K562 (cell line): ENCODE measurements at regions not wholly inside any gene's neighbourhood (a gene's known extent, or its start where the extent isn't known, plus 50 kb on each side); places are given as distances from the start of the nearest gene placed in this dataset.

Source experiments
- ADNP ChIP-seq: fragments of 200-800 bp; sonication (Bioruptor generic); IDR thresholded peaks from 2 replicates; pipeline ENCODE4 v1.6.1; 2016; ENCODE audit warnings: missing genetic modification characterization, missing compliant biosample characterization
- ARID4B ChIP-seq: sonication (generic); formaldehyde crosslinking; IDR thresholded peaks from 2 replicates; pipeline ENCODE4 v1.8.0; 2022; ENCODE audit warnings: mild to moderate bottlenecking, missing genetic modification reagents
- HBP1 ChIP-seq: fragments of 450-650 bp; formaldehyde crosslinking; IDR thresholded peaks from 2 replicates; pipeline ENCODE4 v1.4.0; 2022; ENCODE audit warnings: missing genetic modification characterization
- MAFK ChIP-seq: IDR thresholded peaks from 2 replicates; pipeline ENCODE4 v1.6.1; 2011; ENCODE audit warnings: low read length, improper control_type of control experiment
- PREB ChIP-seq: sonication (generic); formaldehyde crosslinking; IDR thresholded peaks from 2 replicates; pipeline ENCODE4 v1.8.1; 2023; ENCODE audit warnings: mild to moderate bottlenecking, missing genetic modification reagents
- RBFOX2 ChIP-seq: fragments of 200-400 bp; formaldehyde crosslinking; IDR thresholded peaks from 2 replicates; pipeline ENCODE4 v1.6.1; 2017; ENCODE audit warnings: low read depth, mild to moderate bottlenecking, low read length, moderate library complexity
- RREB1 ChIP-seq: fragments of 250-450 bp; sonication (Bioruptor Pico); IDR thresholded peaks from 2 replicates; pipeline ENCODE4 v1.4.0; 2020
- THAP7 ChIP-seq: fragments of 250-450 bp; sonication (Bioruptor Pico); IDR thresholded peaks from 2 replicates; pipeline ENCODE4 v1.5.0; 2021
- TRIM28 ChIP-seq: fragments of 450-650 bp; IDR thresholded peaks from 2 replicates; pipeline ENCODE4 v1.6.1; 2017
- ZFP1 ChIP-seq: fragments of 450-650 bp; formaldehyde crosslinking; IDR thresholded peaks from 2 replicates; pipeline ENCODE4 v1.4.0; 2020; ENCODE audit warnings: mild to moderate bottlenecking, mixed read lengths
- ZFP36 ChIP-seq: fragments of 150-350 bp; IDR thresholded peaks from 2 replicates; pipeline ENCODE4 v1.6.1; 2018; ENCODE audit warnings: low read length, low read depth; ENCODE audit not compliant: partially characterized antibody
- ZNF239 ChIP-seq: fragments of 250-450 bp; sonication (Bioruptor Pico); IDR thresholded peaks from 2 replicates; pipeline ENCODE4 v1.4.0; 2020; ENCODE audit warnings: mild to moderate bottlenecking
- ZNF263 ChIP-seq: sonication (generic); formaldehyde crosslinking; IDR thresholded peaks from 2 replicates; pipeline ENCODE4 v1.8.0; 2022; ENCODE audit warnings: mild to moderate bottlenecking, missing genetic modification reagents, borderline replicate concordance
- ZNF277 ChIP-seq: fragments of 250-450 bp; sonication (Bioruptor Pico); IDR thresholded peaks from 2 replicates; pipeline ENCODE4 v1.8.0; 2022; ENCODE audit warnings: inconsistent platforms, mild to moderate bottlenecking, moderate library complexity, borderline replicate concordance

GRCh38 chr5:54862036-54862435 is 123.4 kb downstream of the ESM1 start (continued):
- TF ChIP-seq ARID4B (CRISPR knock-in tag) (no peak), RBFOX2 (no peak), TRIM28 (no peak), ZFP1 (CRISPR knock-in tag) (no peak), ZNF263 (CRISPR knock-in tag) (peak; percentile 91), ZFP36 (no peak), HBP1 (CRISPR knock-in tag) (no peak), PREB (CRISPR knock-in tag) (no peak), THAP7 (CRISPR knock-in tag) (no peak), ZNF239 (no peak), RREB1 (no peak), ZNF277 (CRISPR knock-in tag) (no peak), MAFK (peak; percentile 49), ADNP (tag) (no peak)
